BLaER1 (cell line): ENCODE measurements at regions not wholly inside any gene's neighbourhood (a gene's known extent, or its start where the extent isn't known, plus 50 kb on each side); places are given as distances from the start of the nearest gene placed in this dataset.

Experiments
- H3K27ac ChIP-seq: shearing (Covaris generic); formaldehyde crosslinking; 2 replicates; pipeline ENCODE4 v1.8.1; 2022
- H3K27me3 ChIP-seq: shearing (Covaris generic); formaldehyde crosslinking; 2 replicates; pipeline ENCODE4 v1.8.1; 2022
- H3K36me3 ChIP-seq: shearing (Covaris generic); formaldehyde crosslinking; 2 replicates; pipeline ENCODE4 v1.8.1; 2022
- H3K4me1 ChIP-seq: shearing (Covaris generic); formaldehyde crosslinking; 2 replicates; pipeline ENCODE4 v1.8.1; 2022
- H3K4me2 ChIP-seq: shearing (Covaris generic); formaldehyde crosslinking; 2 replicates; pipeline ENCODE4 v1.8.1; 2022
- H3K4me3 ChIP-seq: shearing (Covaris generic); formaldehyde crosslinking; 2 replicates; pipeline ENCODE4 v1.8.1; 2022
- H3K9ac ChIP-seq: shearing (Covaris generic); formaldehyde crosslinking; 2 replicates; pipeline ENCODE4 v1.8.1; 2022
- H3K9me3 ChIP-seq: shearing (Covaris generic); formaldehyde crosslinking; 2 replicates; pipeline ENCODE4 v1.8.1; 2022
- H4K20me1 ChIP-seq: shearing (Covaris generic); formaldehyde crosslinking; 2 replicates; pipeline ENCODE4 v1.8.1; 2022
- Cebpa-rat ChIP-seq: shearing (Covaris generic); IDR thresholded peaks from 2 replicates; pipeline ENCODE4 v1.8.1; 2022

GRCh38 chr13:74227476-74228158, 93.4 kb upstream of the KLF12 start:
- H3K9ac ChIP-seq = no peak overlapping the region
- H3K27me3 ChIP-seq = no peaks in the 10 kb centered on the region
- H4K20me1 ChIP-seq = no peaks in the 10 kb centered on the region
- TF ChIP-seq Cebpa-rat = no peak
- no peak overlapping the region for H3K27ac ChIP-seq
- H3K4me2 ChIP-seq = no peak overlapping the region
- no peaks in the 10 kb centered on the region for H3K4me1 ChIP-seq
- no peaks in the 10 kb centered on the region; the same call in 1 of the 2 replicates for H3K9me3 ChIP-seq
- no peaks in the 10 kb centered on the region for H3K36me3 ChIP-seq
- no peak overlapping the region for H3K4me3 ChIP-seq

GRCh38 chr13:74226791-74227475, 92.7 kb upstream of the KLF12 start:
- H3K27me3 ChIP-seq = no peaks in the 10 kb centered on the region
- no peak overlapping the region for H3K9ac ChIP-seq
- no peaks in the 10 kb centered on the region for H3K4me1 ChIP-seq
- no peak overlapping the region for H3K27ac ChIP-seq
- TF ChIP-seq Cebpa-rat = no peak; the same call in 1 of the 2 replicates
- H3K4me2 ChIP-seq = no peak overlapping the region
- no peak overlapping the region for H3K4me3 ChIP-seq
- H3K9me3 ChIP-seq = no peaks in the 10 kb centered on the region; the same call in 1 of the 2 replicates
- no peaks in the 10 kb centered on the region for H4K20me1 ChIP-seq
- no peaks in the 10 kb centered on the region for H3K36me3 ChIP-seq

DNA sequence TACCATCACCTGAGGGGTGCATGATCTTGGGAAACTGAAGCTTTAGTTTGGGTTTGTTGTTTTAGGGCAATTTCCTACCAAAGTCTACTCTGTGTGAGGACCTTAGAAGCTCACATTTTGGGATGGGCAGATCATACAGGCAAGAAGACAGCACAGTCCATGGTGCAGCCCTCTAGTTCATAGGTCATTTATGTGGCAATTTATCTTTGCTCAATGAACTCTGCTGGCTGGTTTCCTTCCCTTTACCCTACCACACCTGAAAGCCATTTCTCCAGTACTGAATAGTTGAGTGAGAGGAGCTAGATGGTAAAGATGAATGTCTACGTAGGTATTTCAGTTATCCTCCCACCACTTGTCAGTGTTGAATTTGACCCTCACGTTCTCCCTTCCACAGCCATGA, 87.5 kb upstream of the KLF12 start:
- Histone ChIP-seq H4K20me1 (no peaks in the 10 kb centered on the region), H3K4me1 (no peaks in the 10 kb centered on the region), H3K27me3 (no peaks in the 10 kb centered on the region), H3K27ac (no peak overlapping the region), H3K9ac (no peak overlapping the region), H3K4me3 (no peak overlapping the region), H3K9me3 (no peaks in the 10 kb centered on the region), H3K4me2 (no peak overlapping the region), H3K36me3 (no peaks in the 10 kb centered on the region)
- no peak for TF ChIP-seq Cebpa-rat

- no peak overlapping the region for H3K4me3 ChIP-seq
- no peaks in the 10 kb centered on the region for H3K4me1 ChIP-seq
- H3K27ac ChIP-seq = no peak overlapping the region
- H3K4me2 ChIP-seq = no peak overlapping the region
- H3K36me3 ChIP-seq = no peaks in the 10 kb centered on the region
- no peak overlapping the region for H3K9ac ChIP-seq
- H3K27me3 ChIP-seq = no peaks in the 10 kb centered on the region
- H4K20me1 ChIP-seq = no peaks in the 10 kb centered on the region
- no peaks in the 10 kb centered on the region for H3K9me3 ChIP-seq
- no peak for TF ChIP-seq Cebpa-rat
These were observed 85.4 kb upstream of the KLF12 start for GRCh38 chr13:74219566-74219965.

- TF ChIP-seq Cebpa-rat = no peak
- Histone ChIP-seq H3K4me1 (no peaks in the 10 kb centered on the region), H3K36me3 (no peaks in the 10 kb centered on the region), H3K9me3 (no peaks in the 10 kb centered on the region), H4K20me1 (no peaks in the 10 kb centered on the region), H3K27me3 (no peaks in the 10 kb centered on the region), H3K4me2 (no peak overlapping the region), H3K9ac (no peak overlapping the region), H3K4me3 (no peak overlapping the region), H3K27ac (no peak overlapping the region)
These were observed 84.1 kb upstream of the KLF12 start for GRCh38 chr13:74218291-74218690.

GRCh38 chr13:74217811-74218210, 83.6 kb upstream of the KLF12 start:
- H3K9me3 ChIP-seq = no peaks in the 10 kb centered on the region
- no peak overlapping the region for H3K27ac ChIP-seq
- H3K27me3 ChIP-seq = no peaks in the 10 kb centered on the region
- H3K9ac ChIP-seq = no peak overlapping the region
- TF ChIP-seq Cebpa-rat = no peak
- no peak overlapping the region for H3K4me3 ChIP-seq
- no peak overlapping the region for H3K4me2 ChIP-seq
- no peaks in the 10 kb centered on the region for H4K20me1 ChIP-seq
- no peaks in the 10 kb centered on the region for H3K36me3 ChIP-seq
- H3K4me1 ChIP-seq = no peaks in the 10 kb centered on the region

- Histone ChIP-seq H3K9me3 (no peaks in the 10 kb centered on the region), H3K27me3 (no peaks in the 10 kb centered on the region), H3K36me3 (no peaks in the 10 kb centered on the region), H3K4me1 (no peaks in the 10 kb centered on the region), H4K20me1 (no peaks in the 10 kb centered on the region), H3K9ac (no peak overlapping the region), H3K4me2 (no peak overlapping the region), H3K4me3 (no peak overlapping the region), H3K27ac (no peak overlapping the region)
- no peak for TF ChIP-seq Cebpa-rat
These were observed 81.2 kb upstream of the KLF12 start for GRCh38 chr13:74215420-74215819.

DNA sequence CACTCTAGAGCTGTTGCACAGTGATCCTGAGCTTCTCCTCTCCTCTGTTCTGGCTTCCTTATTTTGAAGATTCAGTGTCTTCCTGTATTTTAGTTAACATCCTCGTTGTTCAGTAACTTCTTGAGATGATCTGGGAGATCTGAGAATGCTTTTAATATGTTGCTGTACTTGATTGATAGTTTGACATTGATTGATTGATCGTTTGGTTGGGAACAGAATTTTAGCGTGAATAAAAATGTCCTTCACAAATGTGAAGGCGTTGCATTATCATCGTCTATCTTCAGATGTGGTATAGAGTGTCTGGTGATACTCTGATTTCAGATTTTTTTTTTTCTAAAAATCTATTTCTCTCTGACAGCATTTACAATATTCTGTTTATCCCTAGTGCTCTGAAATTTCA, 80.1 kb upstream of the KLF12 start:
- H4K20me1 ChIP-seq = no peaks in the 10 kb centered on the region
- no peak overlapping the region for H3K4me3 ChIP-seq
- H3K4me2 ChIP-seq = no peak overlapping the region
- no peak for TF ChIP-seq Cebpa-rat
- H3K36me3 ChIP-seq = no peaks in the 10 kb centered on the region
- H3K4me1 ChIP-seq = no peaks in the 10 kb centered on the region
- H3K9ac ChIP-seq = no peak overlapping the region
- H3K9me3 ChIP-seq = no peaks in the 10 kb centered on the region
- H3K27me3 ChIP-seq = no peaks in the 10 kb centered on the region
- H3K27ac ChIP-seq = no peak overlapping the region

DNA sequence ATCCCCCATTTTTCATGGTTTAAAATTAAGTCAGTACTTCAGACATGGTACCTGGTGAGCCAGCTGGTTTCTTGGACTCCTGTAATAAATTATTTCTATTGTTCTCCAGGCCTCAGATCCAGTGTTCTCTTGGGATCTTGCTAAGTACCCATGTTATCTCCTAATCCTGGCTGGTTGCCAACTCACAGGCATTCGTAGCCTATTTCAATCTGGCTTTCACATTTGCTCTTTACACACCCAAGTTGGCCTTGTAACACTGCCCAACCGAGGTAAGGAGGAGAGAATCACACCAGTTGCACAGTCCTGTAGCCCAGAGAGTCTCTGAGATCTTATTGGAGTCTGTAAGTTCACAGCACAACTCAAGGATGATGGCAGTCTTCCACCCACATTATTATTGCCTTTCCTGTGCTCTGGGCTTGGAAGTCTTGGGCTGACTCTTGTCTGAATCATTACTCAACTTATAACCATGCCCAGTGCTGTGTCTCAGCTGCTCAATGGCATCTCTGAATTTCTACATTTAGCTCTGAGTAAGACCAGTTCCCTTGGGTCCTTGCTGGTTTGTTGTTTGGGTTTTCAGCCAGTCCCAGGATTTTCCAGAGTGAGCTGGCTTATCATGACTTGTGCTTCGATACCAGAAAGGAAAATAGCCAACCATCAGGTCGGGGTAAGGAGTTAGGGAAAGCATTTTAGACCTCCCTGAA, 76.6 kb upstream of the KLF12 start:
- no peaks in the 10 kb centered on the region for H4K20me1 ChIP-seq
- no peaks in the 10 kb centered on the region for H3K27me3 ChIP-seq
- no peaks in the 10 kb centered on the region for H3K36me3 ChIP-seq
- no peaks in the 10 kb centered on the region for H3K4me1 ChIP-seq
- no peak overlapping the region for H3K27ac ChIP-seq
- H3K9me3 ChIP-seq = no peaks in the 10 kb centered on the region
- TF ChIP-seq Cebpa-rat = no peak
- no peak overlapping the region for H3K4me2 ChIP-seq
- H3K9ac ChIP-seq = no peak overlapping the region
- H3K4me3 ChIP-seq = no peak overlapping the region

- Histone ChIP-seq H3K27me3 (no peaks in the 10 kb centered on the region), H3K9me3 (no peaks in the 10 kb centered on the region), H3K36me3 (no peaks in the 10 kb centered on the region), H3K4me3 (no peak overlapping the region), H4K20me1 (no peaks in the 10 kb centered on the region), H3K9ac (no peak overlapping the region), H3K4me2 (no peak overlapping the region), H3K4me1 (no peaks in the 10 kb centered on the region), H3K27ac (no peak overlapping the region)
- no peak for TF ChIP-seq Cebpa-rat
These were observed 72.7 kb upstream of the KLF12 start for GRCh38 chr13:74206855-74207254.
